Mucosa of descending colon (tissue), 3 donors: ENCODE measurements at regions not wholly inside any gene's neighbourhood (a gene's known extent, or its start where the extent isn't known, plus 50 kb on each side); places are given as distances from the start of the nearest gene placed in this dataset.

ENCODE experiments used
- ATAC-seq: fragments of 200-7000 bp; cut with Tn5 transposase; one replicate; pipeline ENCODE4 v1.9.1; 2020; ENCODE audit warnings: mild to moderate bottlenecking, moderate library complexity
- DNase-seq, 3 donors: peaks; one replicate each; pipeline ENCODE4 v3.0.0-alpha.2; 2020
- H3K36me3 ChIP-seq: fragments of 200-600 bp; one replicate; pipeline ENCODE4 v1.8.0; 2021; ENCODE audit warnings: low read depth, mild to moderate bottlenecking
- H3K4me1 ChIP-seq: fragments of 200-600 bp; one replicate; pipeline ENCODE4 v1.8.0; 2021; ENCODE audit warnings: low read depth, mild to moderate bottlenecking
- H3K4me3 ChIP-seq: fragments of 200-600 bp; one replicate; pipeline ENCODE4 v1.8.0; 2021; ENCODE audit warnings: mild to moderate bottlenecking
- H3K9me3 ChIP-seq: fragments of 200-600 bp; one replicate; pipeline ENCODE4 v1.8.0; 2021; ENCODE audit warnings: mild to moderate bottlenecking
- CTCF ChIP-seq: fragments of 200-600 bp; IDR thresholded peaks from one replicate; pipeline ENCODE4 v1.8.0; 2022; ENCODE audit warnings: antibody characterized with exemption, mild to moderate bottlenecking
- intact Hi-C, 2 donors: fragments of 100-400 bp; cut with DNase I in 1 of 2; cut with micrococcal nuclease in 1 of 2; formaldehyde crosslinking; loops; one replicate each; pipeline versions ENCODE4 v1.11.0 to v1.11.1; 2022; cut with DNase I, micrococcal nuclease
- donor health status: DM: no; HTN: no; CAD: no; lungs with moderate emphysema.
- donor health status: DM: no; HTN: no; CAD: no.
- donor health status: DM: no; HTN: yes; CAD: no.

GRCh38 chr15:94887391-94887790, 656.0 kb downstream of the MCTP2 start:
- Histone ChIP-seq H3K4me1 (no peaks in the 10 kb centered on the region), H3K9me3 (no peaks in the 10 kb centered on the region), H3K4me3 (no peak overlapping the region), H3K36me3 (no peaks in the 10 kb centered on the region)
- ATAC-seq = no peak
- intact Hi-C loops = no loop called here
- no peak for DNase-seq
- no peak for TF ChIP-seq CTCF

GRCh38 chr15:94889153-94889552, 657.8 kb downstream of the MCTP2 start:
- no peak overlapping the region for H3K4me3 ChIP-seq
- no peak for TF ChIP-seq CTCF
- no peaks in the 10 kb centered on the region for H3K36me3 ChIP-seq
- DNase-seq = no peak
- intact Hi-C loops = no loop called here
- ATAC-seq = no peak
- no peaks in the 10 kb centered on the region for H3K4me1 ChIP-seq
- no peaks in the 10 kb centered on the region for H3K9me3 ChIP-seq

GRCh38 chr15:94893091-94893490, 661.7 kb downstream of the MCTP2 start:
- no peak for ATAC-seq
- Histone ChIP-seq H3K9me3 (no peaks in the 10 kb centered on the region), H3K36me3 (no peaks in the 10 kb centered on the region), H3K4me1 (no peaks in the 10 kb centered on the region), H3K4me3 (no peak overlapping the region)
- DNase-seq = no peak
- intact Hi-C loops = no loop called here
- no peak for TF ChIP-seq CTCF

- intact Hi-C loops = no loop called here
- ATAC-seq (no peak), DNase-seq (no peak)
- no peaks in the 10 kb centered on the region for H3K36me3 ChIP-seq
- H3K4me3 ChIP-seq = no peak overlapping the region
- H3K9me3 ChIP-seq = no peaks in the 10 kb centered on the region
- no peak for TF ChIP-seq CTCF
- H3K4me1 ChIP-seq = no peaks in the 10 kb centered on the region
Observed at GRCh38 chr15:94894056-94894455, 662.7 kb downstream of the MCTP2 start.

DNA sequence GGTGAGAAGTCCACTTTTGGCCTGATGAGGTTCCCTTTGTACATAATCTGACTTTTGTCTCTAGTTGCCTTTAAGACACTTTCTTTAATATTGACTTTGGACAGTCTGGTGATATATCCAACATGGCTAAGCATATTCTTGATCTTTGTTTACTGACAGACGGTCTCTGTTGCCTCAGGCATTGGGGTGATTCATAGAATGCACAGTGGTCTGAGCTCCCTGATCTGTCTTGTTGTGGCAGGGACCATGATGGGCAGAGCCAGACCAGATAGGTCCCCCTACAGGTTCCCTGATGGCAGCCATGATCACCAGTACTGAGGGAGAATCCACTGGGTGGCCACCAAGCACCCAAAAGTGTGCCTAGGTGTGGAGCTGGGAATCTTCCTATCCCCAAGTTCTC, 678.1 kb downstream of the MCTP2 start:
- intact Hi-C loops = no loop called here
- Histone ChIP-seq H3K4me1 (no peaks in the 10 kb centered on the region), H3K36me3 (no peaks in the 10 kb centered on the region), H3K4me3 (no peak overlapping the region), H3K9me3 (no peaks in the 10 kb centered on the region)
- no peak for TF ChIP-seq CTCF
- ATAC-seq (no peak), DNase-seq (no peak)

DNA sequence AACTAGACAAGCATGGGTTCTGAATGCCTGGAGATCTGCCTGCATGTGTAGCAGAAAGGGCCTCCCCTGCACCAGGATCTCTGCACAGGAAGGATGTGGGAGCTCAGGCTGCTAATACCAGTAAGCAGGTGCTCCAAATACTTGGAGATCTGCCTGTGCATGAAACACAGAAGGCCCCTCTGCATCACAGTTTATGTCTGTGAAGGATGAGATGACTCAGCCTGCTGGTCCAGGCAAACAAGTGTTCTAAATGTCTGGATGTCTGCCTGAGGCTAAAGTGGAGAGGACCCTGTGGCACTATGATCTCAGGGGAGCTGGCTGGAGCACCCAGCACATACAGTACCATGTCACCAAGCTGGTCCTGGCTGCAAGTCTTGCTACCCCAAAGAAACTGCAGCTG, 678.8 kb downstream of the MCTP2 start:
- DNase-seq = no peak
- intact Hi-C loops = no loop called here
- Histone ChIP-seq H3K4me1 (no peaks in the 10 kb centered on the region), H3K9me3 (no peaks in the 10 kb centered on the region), H3K36me3 (no peaks in the 10 kb centered on the region), H3K4me3 (no peak overlapping the region)
- TF ChIP-seq CTCF = no peak
- ATAC-seq = no peak
